H1 (cell line): ENCODE measurements at regions not wholly inside any gene's neighbourhood (a gene's known extent, or its start where the extent isn't known, plus 50 kb on each side); places are given as distances from the start of the nearest gene placed in this dataset.

Experiments
- CTCF ChIA-PET: fragments of 300-600 bp; sonication (Branson Sonifier 250); formaldehyde crosslinking; loops from one replicate; lab custom pipeline; 2021; ENCODE audit not compliant: partially characterized antibody; lab: Charles Lee
- POLR2A ChIA-PET: fragments of 300-600 bp; sonication (Branson Sonifier 250); formaldehyde crosslinking; loops from one replicate; lab custom pipeline; 2021; ENCODE audit warnings: inconsistent platforms; ENCODE audit not compliant: partially characterized antibody; lab: Charles Lee
- DNase-seq, 2 experiments: peaks; one replicate each; pipeline versions ENCODE4 v3.0.0 to v3.0.0-alpha.2; 2010 to 2022; ENCODE audit warnings: low spot score in 2 of 2, low read depth in 1 of 2, mixed read lengths in 1 of 2
- FAIRE-seq: peaks from 2 replicates; lab custom pipeline; 2011; peaks lifted over from hg19 to GRCh38; lab: Jason Lieb, UNC
- H2AFZ ChIP-seq: 2 replicates; pipeline ENCODE4 v1.8.1; 2012; ENCODE audit warnings: low read length, inconsistent platforms
- H2AK5ac ChIP-seq: 2 replicates; pipeline ENCODE4 v1.6.1; 2013; ENCODE audit warnings: low read depth, low read length
- H2BK120ac ChIP-seq: replicated peaks from 2 replicates; pipeline ENCODE3; 2013; ENCODE audit warnings: low read depth, low read length, inconsistent platforms
- H2BK12ac ChIP-seq: 2 replicates; pipeline ENCODE4 v1.6.1; 2013; ENCODE audit warnings: low read depth, low read length
- H2BK15ac ChIP-seq: 2 replicates; pipeline ENCODE4 v1.6.1; 2013; ENCODE audit warnings: low read length
- H2BK20ac ChIP-seq: 2 replicates; pipeline ENCODE4 v1.6.1; 2013; ENCODE audit warnings: low read length
- H2BK5ac ChIP-seq: 2 replicates; pipeline ENCODE4 v1.6.1; 2013; ENCODE audit warnings: low read depth, low read length
- H3K14ac ChIP-seq: 2 replicates; pipeline ENCODE4 v1.6.1; 2013; ENCODE audit warnings: inconsistent platforms; ENCODE audit not compliant: insufficient read length
- H3K18ac ChIP-seq: 2 replicates; pipeline ENCODE4 v1.6.1; 2013; ENCODE audit warnings: low read length; ENCODE audit errors: extremely low read depth
- H3K23ac ChIP-seq: 2 replicates; pipeline ENCODE4 v1.6.1; 2013; ENCODE audit warnings: inconsistent platforms; ENCODE audit not compliant: insufficient read length
- H3K23me2 ChIP-seq: 2 replicates; pipeline ENCODE4 v1.6.1; 2013; ENCODE audit warnings: low read depth, low read length
- H3K27ac ChIP-seq: 2 replicates; pipeline ENCODE4 v1.6.1; 2011; ENCODE audit warnings: low read depth, low read length, inconsistent platforms
- H3K27me3 ChIP-seq, 4 experiments: replicated peaks in 1 of 4; 1 replicate in 1 of 4; 2 replicates in 3 of 4; pipeline versions ENCODE4 v1.6.1 to v1.8.1; 2011 to 2013; ENCODE audit warnings: low read length in 3 of 4, mild to moderate bottlenecking in 3 of 4, inconsistent platforms in 2 of 4, mixed read lengths in 2 of 4, moderate library complexity in 1 of 4; ENCODE audit not compliant: control insufficient read depth in 3 of 4, insufficient read depth in 3 of 4; ENCODE audit errors: extremely low read depth in 1 of 4
- H3K36me3 ChIP-seq, 4 experiments: 2 replicates each; pipeline versions ENCODE4 v1.6.1 to v1.8.1; 2011 to 2013; ENCODE audit warnings: mild to moderate bottlenecking in 4 of 4, low read length in 3 of 4, moderate library complexity in 2 of 4, control low read depth in 1 of 4, inconsistent platforms in 1 of 4; ENCODE audit not compliant: insufficient read depth in 4 of 4, control insufficient read depth in 2 of 4
- H3K4ac ChIP-seq: replicated peaks from 2 replicates; pipeline ENCODE3; 2013; ENCODE audit warnings: low read length, low read depth, mixed read lengths, inconsistent platforms; ENCODE audit not compliant: insufficient read length
- H3K4me1 ChIP-seq, 4 experiments: replicated peaks in 1 of 4; 1 replicate in 1 of 4; 2 replicates in 3 of 4; pipeline versions ENCODE4 v1.6.1 to v1.8.1; 2011 to 2013; ENCODE audit warnings: low read length in 3 of 4, inconsistent platforms in 2 of 4, mixed read lengths in 1 of 4; ENCODE audit not compliant: insufficient read depth in 4 of 4, control insufficient read depth in 3 of 4
- H3K4me2 ChIP-seq, 2 experiments: 2 replicates each; pipeline versions ENCODE4 v1.6.1 to v1.8.1; 2011 to 2013; ENCODE audit warnings: low read depth in 2 of 2, low read length in 2 of 2, control low read depth in 1 of 2, inconsistent platforms in 1 of 2, mild to moderate bottlenecking in 1 of 2; ENCODE audit not compliant: insufficient read depth in 1 of 2
- H3K4me3 ChIP-seq, 4 experiments: fragments of 200-600, 300-600 bp in 1 of 4; sonication (generic), shearing (Covaris generic), sonication (Bioruptor Twin) in 1 of 4; 2 replicates each; pipeline versions ENCODE4 v1.5.1 to v1.8.1; 2011 to 2016; ENCODE audit warnings: low read length in 4 of 4, low read depth in 3 of 4, control low read depth in 2 of 4, inconsistent platforms in 2 of 4, mild to moderate bottlenecking in 2 of 4, mixed read lengths in 1 of 4, moderate library complexity in 1 of 4; ENCODE audit not compliant: insufficient read depth in 2 of 4; ENCODE audit errors: extremely low read depth in 1 of 4
- H3K56ac ChIP-seq: replicated peaks from 2 replicates; pipeline ENCODE3; 2013; ENCODE audit warnings: low read depth, mild to moderate bottlenecking, mixed read lengths, low read length, inconsistent platforms; ENCODE audit not compliant: insufficient read length
- H3K79me1 ChIP-seq: 2 replicates; pipeline ENCODE4 v1.6.1; 2013; ENCODE audit warnings: low read depth, low read length, control low read depth
- H3K79me2 ChIP-seq, 2 experiments: 2 replicates each; pipeline versions ENCODE4 v1.6.1 to v1.8.1; 2012 to 2013; ENCODE audit warnings: low read length in 2 of 2, mild to moderate bottlenecking in 2 of 2, inconsistent platforms in 1 of 2; ENCODE audit not compliant: insufficient read depth in 2 of 2, control insufficient read depth in 1 of 2
- H3K9ac ChIP-seq, 4 experiments: replicated peaks in 1 of 4; 1 replicate in 1 of 4; 2 replicates in 3 of 4; pipeline versions ENCODE4 v1.6.1 to v1.8.1; 2011 to 2013; ENCODE audit warnings: low read depth in 3 of 4, low read length in 3 of 4, control low read depth in 2 of 4, mild to moderate bottlenecking in 2 of 4, moderate library complexity in 2 of 4, inconsistent platforms in 1 of 4; ENCODE audit errors: extremely low read depth in 1 of 4
- H3K9me3 ChIP-seq, 2 experiments: 2 replicates each; pipeline versions ENCODE4 v1.6.1 to v1.8.1; 2012 to 2013; ENCODE audit warnings: mild to moderate bottlenecking in 2 of 2, moderate library complexity in 2 of 2, control low read depth in 1 of 2, inconsistent platforms in 1 of 2, low read depth in 1 of 2, low read length in 1 of 2, mixed read lengths in 1 of 2; ENCODE audit not compliant: insufficient read depth in 2 of 2
- H4K20me1 ChIP-seq, 2 experiments: replicated peaks in 1 of 2; 2 replicates each; pipeline versions ENCODE3 to v1.8.1; 2011 to 2013; ENCODE audit warnings: inconsistent platforms in 2 of 2, low read length in 2 of 2, mild to moderate bottlenecking in 1 of 2; ENCODE audit not compliant: insufficient read depth in 2 of 2, control insufficient read depth in 1 of 2
- H4K5ac ChIP-seq: 2 replicates; pipeline ENCODE4 v1.6.1; 2013; ENCODE audit warnings: low read length, low read depth, mixed read lengths, inconsistent platforms; ENCODE audit not compliant: insufficient read length
- H4K8ac ChIP-seq: 2 replicates; pipeline ENCODE4 v1.8.0; 2013; ENCODE audit warnings: mild to moderate bottlenecking, moderate library complexity, low read length, inconsistent platforms; ENCODE audit not compliant: insufficient read depth; ENCODE audit errors: extremely low read depth
- H4K91ac ChIP-seq: replicated peaks from 2 replicates; pipeline ENCODE3; 2013; ENCODE audit warnings: low read length, mixed read lengths, inconsistent platforms; ENCODE audit not compliant: insufficient read length
- HDAC6 ChIP-seq: IDR thresholded peaks from one replicate; pipeline ENCODE4 v1.7.1; 2012; ENCODE audit warnings: low read depth, mild to moderate bottlenecking, inconsistent platforms, low read length, moderate library complexity
- JUN ChIP-seq: IDR thresholded peaks from 2 replicates; pipeline ENCODE4 v1.6.1; 2011; ENCODE audit warnings: low read depth, mild to moderate bottlenecking, improper control_type of control experiment, low read length
- PHF8 ChIP-seq: fragments of 200-600 bp; sonication (generic); conservative IDR thresholded peaks from 2 replicates; pipeline ENCODE4 v1.7.1; 2012; ENCODE audit warnings: low read depth, mild to moderate bottlenecking, inconsistent platforms, low read length, moderate library complexity
- POLR2A ChIP-seq, 2 experiments: IDR thresholded peaks; 1 replicate in 1 of 2; 2 replicates in 1 of 2; pipeline ENCODE4 v1.6.1; 2011; ENCODE audit warnings: low read depth in 2 of 2, low read length in 2 of 2, mild to moderate bottlenecking in 2 of 2; ENCODE audit errors: control extremely low read depth in 1 of 2
- RBBP5 ChIP-seq: IDR thresholded peaks from 2 replicates; pipeline ENCODE4 v1.7.1; 2012; ENCODE audit warnings: low read depth, mild to moderate bottlenecking, inconsistent platforms, low read length, moderate library complexity, borderline replicate concordance
- SIN3A ChIP-seq, 2 experiments: IDR thresholded peaks in 1 of 2; conservative IDR thresholded peaks in 1 of 2; 2 replicates each; pipeline ENCODE4 v1.6.1; 2011 to 2012; ENCODE audit warnings: low read length in 2 of 2, improper control_type of control experiment in 1 of 2, low read depth in 1 of 2, mild to moderate bottlenecking in 1 of 2
- SIRT6 ChIP-seq: IDR thresholded peaks from one replicate; pipeline ENCODE4 v1.7.1; 2012; ENCODE audit warnings: low read length, inconsistent platforms
- SP1 ChIP-seq: IDR thresholded peaks from 2 replicates; pipeline ENCODE4 v1.6.1; 2011; ENCODE audit warnings: low read depth, low read length
- SP4 ChIP-seq: IDR thresholded peaks from 2 replicates; pipeline ENCODE4 v1.6.1; 2012; ENCODE audit warnings: low read length, inconsistent platforms
- SRF ChIP-seq: IDR thresholded peaks from 2 replicates; pipeline ENCODE4 v1.6.1; 2011; ENCODE audit warnings: mild to moderate bottlenecking, low read depth, low read length, moderate library complexity
- WGBS, 2 experiments: shearing (Covaris generic) in 1 of 2; methylation state at CpG; one replicate each; pipeline versions ENCODE4 v1.1.6 to v1.1.7; 2013 to 2015; ENCODE audit warnings: low lambda C conversion rate in 2 of 2, mixed read lengths in 2 of 2, inconsistent platforms in 1 of 2, low coverage in 1 of 2, missing lambda C conversion rate in 1 of 2; ENCODE audit not compliant: insufficient replicate concordance in 2 of 2, insufficient coverage in 1 of 2, insufficient read length in 1 of 2; ENCODE audit errors: extremely low coverage in 1 of 2, missing lambda C conversion rate in 1 of 2; 5-methylcytosine and 5-hydroxymethylcytosine counted together
- TF ChIP-seq, protein P1 (sequence below): IDR thresholded peaks from 2 replicates; pipeline ENCODE4 v1.6.1; 2011; ENCODE audit warnings: low read depth, mild to moderate bottlenecking, low read length; ENCODE audit not compliant: insufficient read depth

DNA sequence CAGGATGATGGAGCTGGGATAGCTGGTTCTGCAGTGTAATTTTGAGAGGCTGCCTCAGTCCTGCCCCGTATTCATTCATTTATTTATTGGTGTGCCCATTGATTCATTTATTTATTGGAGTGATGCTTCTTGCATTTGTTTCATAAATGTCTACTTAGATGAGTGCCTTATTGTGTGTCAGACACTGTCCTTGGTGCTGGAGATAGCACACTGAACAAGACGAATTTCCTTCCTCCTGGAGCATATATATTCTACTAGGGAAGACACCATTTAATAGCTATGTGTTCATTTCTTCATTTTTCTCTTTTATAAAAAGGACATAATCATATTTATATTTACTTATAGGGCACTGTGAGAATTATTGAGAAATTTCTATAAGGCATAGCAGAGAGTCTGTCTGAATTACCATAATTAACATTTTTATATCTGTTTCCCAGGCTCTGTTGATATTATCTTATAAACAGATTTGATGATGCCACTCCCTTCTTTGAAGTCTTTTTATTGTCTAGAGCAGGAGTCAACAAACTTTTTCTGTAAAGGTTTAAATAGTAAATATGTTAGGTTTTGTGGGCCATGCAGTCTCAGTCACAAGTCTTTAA is 433.9 kb upstream of the ZNF608 start:
- no peaks in the 10 kb centered on the region for H3K36me3 ChIP-seq
- ChIA-PET POLR2A (interaction anchor here (1.3 kb wide), 1 partner anchor 20 kb away, joined by 3 read pairs; no protein-coding TSS in a partner anchor), CTCF (interaction anchor here (0.5 to 1.3 kb wide), 4 partner anchors 17 to 922 kb away, joined by 3 to 4 read pairs (median 3); no protein-coding TSS in a partner anchor)
- H4K8ac ChIP-seq: no peak overlapping the region
- H4K91ac ChIP-seq: no peak overlapping the region
- H4K5ac ChIP-seq: no peak overlapping the region
- FAIRE-seq (no peak), DNase-seq (no peak)
- H3K4me1 ChIP-seq: peaks cover 0 to 6% (median 0%) of the 10 kb centered on the region in 4 experiments; a peak in 1 of 7 replicates
- H3K27me3 ChIP-seq: no peaks in the 10 kb centered on the region
- no peak overlapping the region for H3K23ac ChIP-seq
- no peaks in the 10 kb centered on the region for H3K79me2 ChIP-seq
- H3K27ac ChIP-seq: no peak overlapping the region
- no peak overlapping the region for H3K4me2 ChIP-seq
- H2BK5ac ChIP-seq: no peak overlapping the region
- H2BK12ac ChIP-seq: no peak overlapping the region
- H3K79me1 ChIP-seq: no peaks in the 10 kb centered on the region
- H3K18ac ChIP-seq: no peak overlapping the region
- no peak overlapping the region for H2BK15ac ChIP-seq
- no peak overlapping the region for H3K4ac ChIP-seq
- H2BK120ac ChIP-seq: no peak overlapping the region
- no peak overlapping the region for H3K14ac ChIP-seq
- H3K56ac ChIP-seq: no peak overlapping the region
- no peaks in the 10 kb centered on the region for H3K23me2 ChIP-seq
- 83% methylated on average over 2 of the region's 2 CpGs; no CpG with 5 or more reads in 1 of the 2 experiments for WGBS, 2 experiments
- H2AK5ac ChIP-seq: no peak overlapping the region
- H2AFZ ChIP-seq: no peak overlapping the region
- no peak overlapping the region for H3K9ac ChIP-seq
- H3K9me3 ChIP-seq: peaks cover 0 to 4% of the 10 kb centered on the region in 2 experiments; a peak in 1 of 4 replicates
- H4K20me1 ChIP-seq: no peaks in the 10 kb centered on the region
- H3K4me3 ChIP-seq: no peak overlapping the region
- no peak overlapping the region for H2BK20ac ChIP-seq
- TF ChIP-seq, protein P1, sequence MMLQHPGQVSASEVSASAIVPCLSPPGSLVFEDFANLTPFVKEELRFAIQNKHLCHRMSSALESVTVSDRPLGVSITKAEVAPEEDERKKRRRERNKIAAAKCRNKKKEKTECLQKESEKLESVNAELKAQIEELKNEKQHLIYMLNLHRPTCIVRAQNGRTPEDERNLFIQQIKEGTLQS: no peak
- TF ChIP-seq PHF8 (no peak), SRF (no peak), SP1 (no peak), SP4 (no peak), RBBP5 (no peak), JUN (no peak), HDAC6 (no peak), SIN3A (conservative IDR thresholded peaks at IDR 0.05 in 1 of 2, IDR thresholded peaks at IDR 0.05 in 1 of 2; ENCODE audit: low read depth in 1 of 2, low read length in 2 of 2) (no peak), POLR2A (IDR thresholded peaks at IDR 0.05; ENCODE audit: control extremely low read depth in 1 of 2, low read depth in 2 of 2, low read length in 2 of 2) (no peak), SIRT6 (no peak)
